ENCODE measurements at regions not wholly inside any gene's neighbourhood (a gene's known extent, or its start where the extent isn't known, plus 50 kb on each side); places are given as distances from the start of the nearest gene placed in this dataset.

DNA sequence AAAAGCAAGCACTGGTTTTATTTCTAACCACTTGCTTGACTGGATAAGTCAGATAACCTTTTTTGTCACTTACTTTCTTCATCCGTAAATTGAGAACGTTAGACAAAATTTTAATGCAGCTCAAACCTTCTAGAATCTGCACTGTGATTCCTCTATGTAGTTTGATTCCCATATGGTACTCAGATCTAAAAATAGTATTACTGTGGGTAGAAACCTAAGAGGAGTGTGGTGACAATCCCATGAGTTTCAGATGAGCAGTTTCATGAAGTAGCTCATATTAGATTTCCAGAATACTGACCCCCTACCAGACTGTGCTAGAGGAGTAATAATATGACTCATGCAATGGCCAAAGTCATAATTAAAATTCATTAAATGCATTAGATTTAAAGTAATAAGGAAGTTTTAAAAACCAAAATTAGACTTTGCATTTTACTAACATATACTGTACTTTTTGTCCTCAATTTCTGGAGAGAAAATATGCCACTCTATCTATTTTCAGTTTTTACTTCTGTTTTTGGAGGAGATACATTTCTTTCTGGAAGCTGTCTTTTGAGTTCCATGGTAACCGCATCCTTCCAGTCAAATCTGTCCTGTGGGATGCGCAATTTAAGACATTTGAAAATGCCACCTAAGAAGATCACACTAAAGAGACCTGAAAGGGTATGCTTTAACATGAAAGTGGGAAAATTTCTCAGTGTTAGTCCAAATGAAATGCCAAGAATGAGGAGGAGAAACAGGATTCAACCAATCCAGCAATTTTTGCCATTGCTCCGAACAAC, 64.1 kb upstream of the GPM6A start:
- no peak overlapping the region for H3K4me3 Mint-ChIP-seq
- no peak for TF ChIP-seq MYBL2 (CRISPR knock-in tag; IDR thresholded peaks at IDR 0.05)
- TF ChIP-seq ZNF263 (CRISPR knock-in tag; IDR thresholded peaks at IDR 0.05; ENCODE audit: low read depth), result no peak
- TF ChIP-seq, protein P1, sequence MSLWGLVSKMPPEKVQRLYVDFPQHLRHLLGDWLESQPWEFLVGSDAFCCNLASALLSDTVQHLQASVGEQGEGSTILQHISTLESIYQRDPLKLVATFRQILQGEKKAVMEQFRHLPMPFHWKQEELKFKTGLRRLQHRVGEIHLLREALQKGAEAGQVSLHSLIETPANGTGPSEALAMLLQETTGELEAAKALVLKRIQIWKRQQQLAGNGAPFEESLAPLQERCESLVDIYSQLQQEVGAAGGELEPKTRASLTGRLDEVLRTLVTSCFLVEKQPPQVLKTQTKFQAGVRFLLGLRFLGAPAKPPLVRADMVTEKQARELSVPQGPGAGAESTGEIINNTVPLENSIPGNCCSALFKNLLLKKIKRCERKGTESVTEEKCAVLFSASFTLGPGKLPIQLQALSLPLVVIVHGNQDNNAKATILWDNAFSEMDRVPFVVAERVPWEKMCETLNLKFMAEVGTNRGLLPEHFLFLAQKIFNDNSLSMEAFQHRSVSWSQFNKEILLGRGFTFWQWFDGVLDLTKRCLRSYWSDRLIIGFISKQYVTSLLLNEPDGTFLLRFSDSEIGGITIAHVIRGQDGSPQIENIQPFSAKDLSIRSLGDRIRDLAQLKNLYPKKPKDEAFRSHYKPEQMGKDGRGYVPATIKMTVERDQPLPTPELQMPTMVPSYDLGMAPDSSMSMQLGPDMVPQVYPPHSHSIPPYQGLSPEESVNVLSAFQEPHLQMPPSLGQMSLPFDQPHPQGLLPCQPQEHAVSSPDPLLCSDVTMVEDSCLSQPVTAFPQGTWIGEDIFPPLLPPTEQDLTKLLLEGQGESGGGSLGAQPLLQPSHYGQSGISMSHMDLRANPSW (CRISPR knock-in tag; conservative IDR thresholded peaks at IDR 0.05; ENCODE audit: low read depth), result no peak
- TF ChIP-seq, protein P2, sequence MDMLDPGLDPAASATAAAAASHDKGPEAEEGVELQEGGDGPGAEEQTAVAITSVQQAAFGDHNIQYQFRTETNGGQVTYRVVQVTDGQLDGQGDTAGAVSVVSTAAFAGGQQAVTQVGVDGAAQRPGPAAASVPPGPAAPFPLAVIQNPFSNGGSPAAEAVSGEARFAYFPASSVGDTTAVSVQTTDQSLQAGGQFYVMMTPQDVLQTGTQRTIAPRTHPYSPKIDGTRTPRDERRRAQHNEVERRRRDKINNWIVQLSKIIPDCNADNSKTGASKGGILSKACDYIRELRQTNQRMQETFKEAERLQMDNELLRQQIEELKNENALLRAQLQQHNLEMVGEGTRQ (CRISPR knock-in tag; IDR thresholded peaks at IDR 0.05), result no peak
- TF ChIP-seq, protein P3, sequence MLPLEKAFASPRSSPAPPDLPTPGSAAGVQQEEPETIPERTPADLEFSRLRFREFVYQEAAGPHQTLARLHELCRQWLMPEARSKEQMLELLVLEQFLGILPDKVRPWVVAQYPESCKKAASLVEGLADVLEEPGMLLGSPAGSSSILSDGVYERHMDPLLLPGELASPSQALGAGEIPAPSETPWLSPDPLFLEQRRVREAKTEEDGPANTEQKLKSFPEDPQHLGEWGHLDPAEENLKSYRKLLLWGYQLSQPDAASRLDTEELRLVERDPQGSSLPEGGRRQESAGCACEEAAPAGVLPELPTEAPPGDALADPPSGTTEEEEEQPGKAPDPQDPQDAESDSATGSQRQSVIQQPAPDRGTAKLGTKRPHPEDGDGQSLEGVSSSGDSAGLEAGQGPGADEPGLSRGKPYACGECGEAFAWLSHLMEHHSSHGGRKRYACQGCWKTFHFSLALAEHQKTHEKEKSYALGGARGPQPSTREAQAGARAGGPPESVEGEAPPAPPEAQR (CRISPR knock-in tag; IDR thresholded peaks at IDR 0.05), result no peak
- no peak for TF ChIP-seq FOXP1 (CRISPR knock-in tag; IDR thresholded peaks at IDR 0.05; ENCODE audit: borderline replicate concordance)
- TF ChIP-seq ESRRA (CRISPR knock-in tag; IDR thresholded peaks at IDR 0.05; ENCODE audit: borderline replicate concordance), result no peak
- no peak for TF ChIP-seq JUN (CRISPR knock-in tag; IDR thresholded peaks at IDR 0.05)
- TF ChIP-seq CBFB (CRISPR knock-in tag; IDR thresholded peaks at IDR 0.05; ENCODE audit: low read depth), result no peak
- no peak for TF ChIP-seq ZNF232 (CRISPR knock-in tag; IDR thresholded peaks at IDR 0.05)
- TF ChIP-seq RELA (CRISPR knock-in tag; IDR thresholded peaks at IDR 0.05; ENCODE audit: borderline replicate concordance), result no peak
- H3K36me3 Mint-ChIP-seq, result peaks cover 7% of the 10 kb centered on the region
- DNase-seq (ENCODE audit: low spot score) (no peak), ATAC-seq (no peak)
- no peaks in the 10 kb centered on the region for H3K27me3 Mint-ChIP-seq (ENCODE audit: low read depth)
- peaks cover 15% of the 10 kb centered on the region for H3K9me3 Mint-ChIP-seq
- POLR2A ChIA-PET, result no interaction called here
- CTCF ChIA-PET, result no interaction called here
- no peaks in the 10 kb centered on the region for H3K4me1 Mint-ChIP-seq
- H3K27ac Mint-ChIP-seq, result no peak overlapping the region

DNA sequence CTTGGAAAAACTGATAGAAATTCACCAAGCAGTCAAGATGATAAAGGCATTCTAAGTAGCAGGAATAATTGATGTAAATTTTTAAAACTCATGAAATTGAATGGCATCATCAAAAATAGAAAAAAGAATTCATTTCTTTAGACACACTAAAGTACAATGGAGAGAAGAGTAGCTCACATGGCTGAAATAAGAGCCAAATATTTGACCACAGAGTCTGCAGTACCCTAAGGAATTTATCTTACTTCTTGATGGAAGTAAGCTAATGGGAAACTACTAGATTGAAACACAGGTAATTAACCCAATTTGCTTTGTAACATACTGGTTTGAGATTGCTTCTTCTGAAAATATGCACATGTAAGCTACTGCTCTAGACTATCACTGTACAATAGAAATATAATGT, 70.8 kb upstream of the GPM6A start:
- Mint-ChIP-seq H3K4me1 (no peaks in the 10 kb centered on the region), H3K9me3 (peaks cover 20% of the 10 kb centered on the region), H3K36me3 (peaks cover 13% of the 10 kb centered on the region), H3K27me3 (ENCODE audit: low read depth) (no peaks in the 10 kb centered on the region; the same call in 1 of the 2 replicates), H3K4me3 (no peak overlapping the region), H3K27ac (no peak overlapping the region)
- no peak for DNase-seq (ENCODE audit: low spot score)
- TF ChIP-seq ATF1 (CRISPR knock-in tag; IDR thresholded peaks at IDR 0.05), result no peak
- no peak for TF ChIP-seq ZNF671 (CRISPR knock-in tag; IDR thresholded peaks at IDR 0.05)
- TF ChIP-seq, protein P4, sequence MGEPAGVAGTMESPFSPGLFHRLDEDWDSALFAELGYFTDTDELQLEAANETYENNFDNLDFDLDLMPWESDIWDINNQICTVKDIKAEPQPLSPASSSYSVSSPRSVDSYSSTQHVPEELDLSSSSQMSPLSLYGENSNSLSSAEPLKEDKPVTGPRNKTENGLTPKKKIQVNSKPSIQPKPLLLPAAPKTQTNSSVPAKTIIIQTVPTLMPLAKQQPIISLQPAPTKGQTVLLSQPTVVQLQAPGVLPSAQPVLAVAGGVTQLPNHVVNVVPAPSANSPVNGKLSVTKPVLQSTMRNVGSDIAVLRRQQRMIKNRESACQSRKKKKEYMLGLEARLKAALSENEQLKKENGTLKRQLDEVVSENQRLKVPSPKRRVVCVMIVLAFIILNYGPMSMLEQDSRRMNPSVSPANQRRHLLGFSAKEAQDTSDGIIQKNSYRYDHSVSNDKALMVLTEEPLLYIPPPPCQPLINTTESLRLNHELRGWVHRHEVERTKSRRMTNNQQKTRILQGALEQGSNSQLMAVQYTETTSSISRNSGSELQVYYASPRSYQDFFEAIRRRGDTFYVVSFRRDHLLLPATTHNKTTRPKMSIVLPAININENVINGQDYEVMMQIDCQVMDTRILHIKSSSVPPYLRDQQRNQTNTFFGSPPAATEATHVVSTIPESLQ (CRISPR knock-in tag; IDR thresholded peaks at IDR 0.05), result no peak
- TF ChIP-seq SMAD4 (CRISPR knock-in tag; IDR thresholded peaks at IDR 0.05), result no peak
- no peak for TF ChIP-seq ZNF138 (CRISPR knock-in tag; conservative IDR thresholded peaks at IDR 0.05)
- TF ChIP-seq EMX1 (CRISPR knock-in tag; IDR thresholded peaks at IDR 0.05), result no peak
- TF ChIP-seq, protein P5, sequence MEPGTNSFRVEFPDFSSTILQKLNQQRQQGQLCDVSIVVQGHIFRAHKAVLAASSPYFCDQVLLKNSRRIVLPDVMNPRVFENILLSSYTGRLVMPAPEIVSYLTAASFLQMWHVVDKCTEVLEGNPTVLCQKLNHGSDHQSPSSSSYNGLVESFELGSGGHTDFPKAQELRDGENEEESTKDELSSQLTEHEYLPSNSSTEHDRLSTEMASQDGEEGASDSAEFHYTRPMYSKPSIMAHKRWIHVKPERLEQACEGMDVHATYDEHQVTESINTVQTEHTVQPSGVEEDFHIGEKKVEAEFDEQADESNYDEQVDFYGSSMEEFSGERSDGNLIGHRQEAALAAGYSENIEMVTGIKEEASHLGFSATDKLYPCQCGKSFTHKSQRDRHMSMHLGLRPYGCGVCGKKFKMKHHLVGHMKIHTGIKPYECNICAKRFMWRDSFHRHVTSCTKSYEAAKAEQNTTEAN (CRISPR knock-in tag; IDR thresholded peaks at IDR 0.05), result no peak
- no peak for TF ChIP-seq FOXK1 (CRISPR knock-in tag; IDR thresholded peaks at IDR 0.05)
- TF ChIP-seq, protein P6, sequence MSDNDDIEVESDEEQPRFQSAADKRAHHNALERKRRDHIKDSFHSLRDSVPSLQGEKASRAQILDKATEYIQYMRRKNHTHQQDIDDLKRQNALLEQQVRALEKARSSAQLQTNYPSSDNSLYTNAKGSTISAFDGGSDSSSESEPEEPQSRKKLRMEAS (CRISPR knock-in tag; IDR thresholded peaks at IDR 0.05), result no peak
- TF ChIP-seq, protein P7, sequence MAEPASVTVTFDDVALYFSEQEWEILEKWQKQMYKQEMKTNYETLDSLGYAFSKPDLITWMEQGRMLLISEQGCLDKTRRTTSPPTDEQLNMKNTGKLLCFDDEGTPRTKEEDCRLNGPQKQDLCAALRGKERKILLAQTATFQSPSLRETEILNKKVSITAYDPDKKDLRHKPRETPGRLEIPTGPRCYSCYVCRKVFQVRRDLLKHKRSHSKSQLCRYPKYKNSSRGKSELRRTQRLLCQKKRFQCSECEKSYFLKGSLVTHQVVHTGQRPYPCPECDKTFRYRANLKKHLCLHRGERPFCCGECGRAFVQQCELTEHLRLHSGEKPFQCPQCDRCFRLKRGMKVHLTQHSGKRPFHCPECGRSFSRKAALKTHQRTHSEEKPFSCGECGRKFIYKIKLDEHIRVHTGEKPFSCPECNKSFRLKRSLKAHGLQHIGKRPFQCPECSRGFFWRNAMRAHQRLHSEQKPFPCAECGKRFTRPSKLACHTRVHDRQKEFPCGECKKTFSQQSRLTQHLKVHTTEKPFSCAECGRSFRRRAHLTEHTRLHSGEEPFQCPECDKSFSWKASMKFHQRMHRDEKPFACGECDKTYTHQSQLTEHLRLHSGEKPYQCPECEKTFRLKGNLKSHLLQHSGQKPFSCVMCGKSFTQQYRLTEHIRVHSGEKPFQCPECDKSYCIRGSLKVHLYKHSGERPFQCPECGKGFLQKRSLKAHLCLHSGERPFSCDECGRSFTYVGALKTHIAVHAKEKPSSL (CRISPR knock-in tag; conservative IDR thresholded peaks at IDR 0.05), result no peak
- ChIA-PET CTCF (no interaction called here), POLR2A (no interaction called here)
- ATAC-seq, result no peak

Data from WTC11 (cell line).